Mesenchymal stem cell (in vitro differentiated cells and primary cell): ENCODE measurements at regions not wholly inside any gene's neighbourhood (a gene's known extent, or its start where the extent isn't known, plus 50 kb on each side); places are given as distances from the start of the nearest gene placed in this dataset.

ENCODE experiments used
- DNase-seq: peaks from one replicate; pipeline ENCODE4 v3.0.0-alpha.2; 2013
- H2AFZ ChIP-seq: one replicate; pipeline ENCODE4 v1.6.1; 2013; ENCODE audit warnings: low read depth, mild to moderate bottlenecking, control low read depth, inconsistent platforms, low read length, moderate library complexity
- H2AK5ac ChIP-seq: 2 replicates; pipeline ENCODE4 v1.6.1; 2013; ENCODE audit warnings: low read length, moderate library complexity, mild to moderate bottlenecking, inconsistent platforms; ENCODE audit not compliant: severe bottlenecking
- H2BK120ac ChIP-seq: one replicate; pipeline ENCODE4 v1.6.1; 2013; ENCODE audit warnings: low read depth, mild to moderate bottlenecking, inconsistent platforms, low read length, moderate library complexity
- H2BK12ac ChIP-seq, 2 experiments: one replicate each; pipeline ENCODE4 v1.6.1; 2013; ENCODE audit warnings: inconsistent platforms in 2 of 2, low read length in 2 of 2, mild to moderate bottlenecking in 2 of 2, moderate library complexity in 2 of 2, control low read depth in 1 of 2
- H2BK15ac ChIP-seq: one replicate; pipeline ENCODE4 v1.6.1; 2013; ENCODE audit warnings: mild to moderate bottlenecking, low read depth, inconsistent platforms; ENCODE audit not compliant: poor library complexity, severe bottlenecking
- H2BK5ac ChIP-seq: 2 replicates; pipeline ENCODE4 v1.6.1; 2013; ENCODE audit warnings: low read depth, mild to moderate bottlenecking, low read length, control low read depth, inconsistent platforms; ENCODE audit not compliant: poor library complexity, severe bottlenecking
- H3K14ac ChIP-seq, 2 experiments: one replicate each; pipeline ENCODE4 v1.6.1; 2013; ENCODE audit warnings: inconsistent platforms in 2 of 2, low read length in 2 of 2, control low read depth in 1 of 2, mild to moderate bottlenecking in 1 of 2, moderate library complexity in 1 of 2
- H3K18ac ChIP-seq, 2 experiments: one replicate each; pipeline ENCODE4 v1.6.1; 2013; ENCODE audit warnings: inconsistent platforms in 2 of 2, low read length in 2 of 2, control low read depth in 1 of 2, low read depth in 1 of 2, mild to moderate bottlenecking in 1 of 2
- H3K23ac ChIP-seq, 2 experiments: one replicate each; pipeline ENCODE4 v1.6.1; 2013; ENCODE audit warnings: inconsistent platforms in 2 of 2, low read length in 2 of 2, mild to moderate bottlenecking in 2 of 2, moderate library complexity in 2 of 2, control low read depth in 1 of 2
- H3K27ac ChIP-seq: 2 replicates; pipeline ENCODE4 v1.5.1; 2013; ENCODE audit warnings: mild to moderate bottlenecking, moderate library complexity, low read length, control low read depth, inconsistent platforms; ENCODE audit not compliant: poor library complexity, severe bottlenecking
- H3K27me3 ChIP-seq, 2 experiments: 2 replicates each; pipeline versions ENCODE4 v1.6.1 to v1.7.0; 2013; ENCODE audit warnings: low read length in 2 of 2, mild to moderate bottlenecking in 2 of 2, moderate library complexity in 2 of 2, control low read depth in 1 of 2, inconsistent platforms in 1 of 2; ENCODE audit not compliant: control insufficient read depth in 1 of 2, insufficient read depth in 1 of 2
- H3K36me3 ChIP-seq, 2 experiments: 2 replicates each; pipeline versions ENCODE4 v1.6.1 to v1.7.0; 2013; ENCODE audit warnings: low read length in 2 of 2, control low read depth in 1 of 2, inconsistent platforms in 1 of 2, low read depth in 1 of 2, mild to moderate bottlenecking in 1 of 2; ENCODE audit not compliant: insufficient read depth in 2 of 2, control insufficient read depth in 1 of 2
- H3K4ac ChIP-seq, 2 experiments: one replicate each; pipeline ENCODE4 v1.6.1; 2013; ENCODE audit warnings: inconsistent platforms in 2 of 2, low read length in 2 of 2, mild to moderate bottlenecking in 2 of 2, moderate library complexity in 2 of 2, control low read depth in 1 of 2, low read depth in 1 of 2
- H3K4me1 ChIP-seq: 2 replicates; pipeline ENCODE4 v1.6.1; 2013; ENCODE audit warnings: low read depth, low read length, control low read depth; ENCODE audit not compliant: control insufficient read depth, insufficient read depth
- H3K4me2 ChIP-seq: 2 replicates; pipeline ENCODE4 v1.6.1; 2013; ENCODE audit warnings: low read length, mild to moderate bottlenecking, inconsistent platforms; ENCODE audit not compliant: poor library complexity, severe bottlenecking
- H3K4me3 ChIP-seq, 2 experiments: 2 replicates each; pipeline versions ENCODE4 v1.5.1 to v1.7.0; 2013; ENCODE audit warnings: low read length in 2 of 2, mild to moderate bottlenecking in 2 of 2, control low read depth in 1 of 2, low read depth in 1 of 2; ENCODE audit not compliant: insufficient read depth in 1 of 2
- H3K79me1 ChIP-seq: replicated peaks from 2 replicates; pipeline ENCODE4 v1.6.1; 2013; ENCODE audit warnings: mild to moderate bottlenecking, control low read depth, low read length, inconsistent platforms; ENCODE audit not compliant: poor library complexity, severe bottlenecking
- H3K9ac ChIP-seq: 2 replicates; pipeline ENCODE4 v1.7.0; 2013; ENCODE audit warnings: mild to moderate bottlenecking, low read length, moderate library complexity
- H3K9me3 ChIP-seq: 2 replicates; pipeline ENCODE4 v1.7.0; 2013; ENCODE audit warnings: mild to moderate bottlenecking, low read length; ENCODE audit not compliant: control insufficient read depth
- H4K8ac ChIP-seq: one replicate; pipeline ENCODE4 v1.6.1; 2013; ENCODE audit warnings: inconsistent platforms, mild to moderate bottlenecking, low read length, moderate library complexity
- H4K91ac ChIP-seq: one replicate; pipeline ENCODE4 v1.6.1; 2013; ENCODE audit warnings: mild to moderate bottlenecking, low read length, inconsistent platforms
- WGBS: methylation state at CpG from one replicate; pipeline ENCODE4 v1.1.7; 2013; ENCODE audit warnings: mixed read lengths; 5-methylcytosine and 5-hydroxymethylcytosine counted together

GRCh38 chr2:21559351-21559750 is 435.6 kb downstream of the TDRD15 start:
- Histone ChIP-seq H3K36me3 (no peaks in the 10 kb centered on the region), H4K8ac (no peak overlapping the region), H3K9ac (no peak overlapping the region), H2AFZ (no peak overlapping the region), H3K4me2 (no peak overlapping the region), H3K23ac (no peak overlapping the region), H2AK5ac (no peak overlapping the region), H3K4ac (no peak overlapping the region), H3K27me3 (no peaks in the 10 kb centered on the region), H2BK12ac (no peak overlapping the region), H3K4me1 (no peaks in the 10 kb centered on the region), H3K14ac (no peak overlapping the region), H3K9me3 (peaks cover 3% of the 10 kb centered on the region), H3K79me1 (no peaks in the 10 kb centered on the region), H4K91ac (no peak overlapping the region), H2BK15ac (no peak overlapping the region), H3K27ac (no peak overlapping the region), H2BK5ac (no peak overlapping the region), H2BK120ac (no peak overlapping the region), H3K4me3 (no peak overlapping the region), H3K18ac (no peak overlapping the region)
- WGBS, result 93% methylated on average over 2 of the region's 4 CpGs
- DNase-seq, result peak; percentile 4

GRCh38 chr2:21561965-21562364 is 438.2 kb downstream of the TDRD15 start:
- H3K4me3 ChIP-seq, result no peak overlapping the region
- no peak overlapping the region for H2BK12ac ChIP-seq
- H3K18ac ChIP-seq, result no peak overlapping the region
- H4K8ac ChIP-seq, result no peak overlapping the region
- no peak overlapping the region for H2AK5ac ChIP-seq
- H3K9me3 ChIP-seq, result no peaks in the 10 kb centered on the region
- H3K4me2 ChIP-seq, result no peak overlapping the region
- no peak overlapping the region for H2AFZ ChIP-seq
- H4K91ac ChIP-seq, result no peak overlapping the region
- WGBS, result no CpG with 5 or more reads among the region's 1 CpG
- no peak overlapping the region for H2BK15ac ChIP-seq
- H3K79me1 ChIP-seq, result no peaks in the 10 kb centered on the region
- H3K36me3 ChIP-seq, result no peaks in the 10 kb centered on the region
- no peaks in the 10 kb centered on the region for H3K27me3 ChIP-seq
- no peak overlapping the region for H3K14ac ChIP-seq
- H2BK5ac ChIP-seq, result no peak overlapping the region
- H2BK120ac ChIP-seq, result no peak overlapping the region
- no peak overlapping the region for H3K9ac ChIP-seq
- H3K4ac ChIP-seq, result no peak overlapping the region
- H3K4me1 ChIP-seq, result no peaks in the 10 kb centered on the region
- no peak overlapping the region for H3K27ac ChIP-seq
- DNase-seq, result no peak
- no peak overlapping the region for H3K23ac ChIP-seq

DNA sequence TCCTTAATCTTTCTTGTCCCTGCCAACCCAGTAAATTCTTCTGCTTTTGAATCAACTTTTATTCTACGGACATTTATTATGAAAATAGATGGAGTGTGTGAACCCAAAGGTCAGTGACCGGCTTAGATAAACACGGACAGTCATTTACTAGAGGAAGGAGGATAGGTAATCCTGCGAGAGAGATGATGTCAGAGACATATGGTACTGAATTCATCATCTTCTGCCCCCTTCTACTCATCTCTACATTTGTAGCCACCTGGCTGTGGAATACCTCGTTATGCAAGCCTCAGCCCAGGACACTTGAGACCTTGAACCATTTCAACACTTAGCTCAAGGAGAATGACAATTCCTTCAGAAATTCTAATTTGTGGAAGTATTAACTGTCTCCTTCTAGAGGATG is 443.6 kb downstream of the TDRD15 start:
- no peak overlapping the region for H3K4ac ChIP-seq
- H4K8ac ChIP-seq, result no peak overlapping the region
- H3K9ac ChIP-seq, result no peak overlapping the region
- H3K27ac ChIP-seq, result no peak overlapping the region
- no peak overlapping the region for H2BK12ac ChIP-seq
- H2BK5ac ChIP-seq, result no peak overlapping the region
- H3K14ac ChIP-seq, result no peak overlapping the region
- no peaks in the 10 kb centered on the region for H3K4me1 ChIP-seq
- WGBS, result 85% methylated on average over 4 of the region's 5 CpGs
- H3K36me3 ChIP-seq, result no peaks in the 10 kb centered on the region
- no peak overlapping the region for H2AK5ac ChIP-seq
- no peak for DNase-seq
- H3K4me3 ChIP-seq, result no peak overlapping the region
- H3K23ac ChIP-seq, result no peak overlapping the region
- H3K9me3 ChIP-seq, result peaks cover 3% of the 10 kb centered on the region
- no peak overlapping the region for H2AFZ ChIP-seq
- no peak overlapping the region for H2BK120ac ChIP-seq
- no peak overlapping the region for H3K18ac ChIP-seq
- H4K91ac ChIP-seq, result no peak overlapping the region
- H3K79me1 ChIP-seq, result no peaks in the 10 kb centered on the region
- H2BK15ac ChIP-seq, result no peak overlapping the region
- no peak overlapping the region for H3K4me2 ChIP-seq
- H3K27me3 ChIP-seq, result no peaks in the 10 kb centered on the region

DNA sequence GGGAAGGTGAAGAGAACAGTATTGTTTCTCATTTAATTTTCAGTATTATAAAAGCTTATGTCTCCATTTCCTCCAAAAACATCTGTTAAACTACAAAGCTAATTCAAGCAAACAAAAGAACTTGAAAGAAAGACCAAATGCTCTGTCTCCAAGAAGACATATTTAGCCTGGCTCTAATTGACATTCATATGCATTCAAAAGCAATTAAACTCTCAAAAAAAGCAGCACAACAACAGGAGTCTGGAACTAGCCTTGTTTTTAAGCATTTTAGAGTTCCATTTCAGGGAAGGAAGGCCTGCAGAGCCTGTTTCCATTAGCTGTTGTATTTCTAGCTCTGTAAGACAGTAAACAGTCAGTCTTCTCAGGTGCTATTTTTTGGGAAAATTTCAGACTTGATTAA is 447.9 kb downstream of the TDRD15 start:
- H3K79me1 ChIP-seq, result no peaks in the 10 kb centered on the region
- H2BK15ac ChIP-seq, result no peak overlapping the region
- H2BK120ac ChIP-seq, result no peak overlapping the region
- no peaks in the 10 kb centered on the region for H3K4me1 ChIP-seq
- DNase-seq, result no peak
- H3K14ac ChIP-seq, result no peak overlapping the region
- H3K27me3 ChIP-seq, result no peaks in the 10 kb centered on the region
- H3K9ac ChIP-seq, result no peak overlapping the region
- H3K23ac ChIP-seq, result no peak overlapping the region
- H2BK5ac ChIP-seq, result no peak overlapping the region
- H3K36me3 ChIP-seq, result no peaks in the 10 kb centered on the region
- H4K8ac ChIP-seq, result no peak overlapping the region
- H2AFZ ChIP-seq, result no peak overlapping the region
- no peak overlapping the region for H2AK5ac ChIP-seq
- H3K18ac ChIP-seq, result no peak overlapping the region
- H3K27ac ChIP-seq, result no peak overlapping the region
- no peak overlapping the region for H4K91ac ChIP-seq
- H3K4ac ChIP-seq, result no peak overlapping the region
- H3K4me2 ChIP-seq, result no peak overlapping the region
- H2BK12ac ChIP-seq, result no peak overlapping the region
- peaks cover 13% of the 10 kb centered on the region for H3K9me3 ChIP-seq
- H3K4me3 ChIP-seq, result no peak overlapping the region
